ENCODE measurements at regions not wholly inside any gene's neighbourhood (a gene's known extent, or its start where the extent isn't known, plus 50 kb on each side); places are given as distances from the start of the nearest gene placed in this dataset.

- TF ChIP-seq, protein P1, sequence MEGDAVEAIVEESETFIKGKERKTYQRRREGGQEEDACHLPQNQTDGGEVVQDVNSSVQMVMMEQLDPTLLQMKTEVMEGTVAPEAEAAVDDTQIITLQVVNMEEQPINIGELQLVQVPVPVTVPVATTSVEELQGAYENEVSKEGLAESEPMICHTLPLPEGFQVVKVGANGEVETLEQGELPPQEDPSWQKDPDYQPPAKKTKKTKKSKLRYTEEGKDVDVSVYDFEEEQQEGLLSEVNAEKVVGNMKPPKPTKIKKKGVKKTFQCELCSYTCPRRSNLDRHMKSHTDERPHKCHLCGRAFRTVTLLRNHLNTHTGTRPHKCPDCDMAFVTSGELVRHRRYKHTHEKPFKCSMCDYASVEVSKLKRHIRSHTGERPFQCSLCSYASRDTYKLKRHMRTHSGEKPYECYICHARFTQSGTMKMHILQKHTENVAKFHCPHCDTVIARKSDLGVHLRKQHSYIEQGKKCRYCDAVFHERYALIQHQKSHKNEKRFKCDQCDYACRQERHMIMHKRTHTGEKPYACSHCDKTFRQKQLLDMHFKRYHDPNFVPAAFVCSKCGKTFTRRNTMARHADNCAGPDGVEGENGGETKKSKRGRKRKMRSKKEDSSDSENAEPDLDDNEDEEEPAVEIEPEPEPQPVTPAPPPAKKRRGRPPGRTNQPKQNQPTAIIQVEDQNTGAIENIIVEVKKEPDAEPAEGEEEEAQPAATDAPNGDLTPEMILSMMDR (IDR thresholded peaks at IDR 0.05; ENCODE audit: low read depth, low read length, missing control alignments), result no peak
- H3K4me3 ChIP-seq (replicated peaks; ENCODE audit: low read depth, low read length), result no peak overlapping the region
- no peak for DNase-seq (ENCODE audit: extremely low read depth, low read depth)
These were observed 290.7 kb upstream of the CTNNB1 start for GRCh38 chr3:40908612-40909011.

- no peak overlapping the region for H3K4me3 ChIP-seq (replicated peaks; ENCODE audit: low read depth, low read length)
- TF ChIP-seq, protein P1 (IDR thresholded peaks at IDR 0.05; ENCODE audit: low read depth, low read length, missing control alignments), result no peak
- DNase-seq (ENCODE audit: extremely low read depth, low read depth), result no peak
These were observed 288.0 kb upstream of the CTNNB1 start for GRCh38 chr3:40911264-40911663.

DNA sequence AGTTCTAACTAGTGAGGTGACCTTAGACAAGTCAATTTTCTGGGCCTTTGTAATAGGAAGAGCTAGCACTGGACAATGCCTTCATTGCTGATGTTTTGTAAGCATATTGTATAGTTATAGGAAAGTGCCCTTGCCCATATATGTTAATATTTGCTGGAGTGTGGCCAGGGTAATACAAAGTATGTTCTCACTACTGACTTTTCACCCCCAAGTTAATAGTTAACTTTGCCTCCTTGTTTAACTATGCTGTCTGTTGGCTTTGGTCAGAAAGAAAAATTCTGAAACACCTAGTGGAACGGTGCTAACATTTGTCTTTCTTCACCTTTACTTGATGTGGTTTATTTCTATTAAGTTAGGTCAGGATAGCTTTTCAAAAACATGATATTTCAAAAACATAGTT lies 287.4 kb upstream of the CTNNB1 start:
- H3K4me3 ChIP-seq (replicated peaks; ENCODE audit: low read depth, low read length), result no peak overlapping the region
- DNase-seq (ENCODE audit: extremely low read depth, low read depth), result no peak
- TF ChIP-seq, protein P1 (IDR thresholded peaks at IDR 0.05; ENCODE audit: low read depth, low read length, missing control alignments), result no peak

- DNase-seq (ENCODE audit: extremely low read depth, low read depth), result no peak
- no peak overlapping the region for H3K4me3 ChIP-seq (replicated peaks; ENCODE audit: low read depth, low read length)
- TF ChIP-seq, protein P1 (IDR thresholded peaks at IDR 0.05; ENCODE audit: low read depth, low read length, missing control alignments), result no peak
These were observed 286.8 kb upstream of the CTNNB1 start for GRCh38 chr3:40912461-40912860.

GRCh38 chr3:40913192-40913591 lies 286.1 kb upstream of the CTNNB1 start:
- TF ChIP-seq, protein P1 (IDR thresholded peaks at IDR 0.05; ENCODE audit: low read depth, low read length, missing control alignments), result no peak
- no peak overlapping the region for H3K4me3 ChIP-seq (replicated peaks; ENCODE audit: low read depth, low read length)
- no peak for DNase-seq (ENCODE audit: extremely low read depth, low read depth)

DNA sequence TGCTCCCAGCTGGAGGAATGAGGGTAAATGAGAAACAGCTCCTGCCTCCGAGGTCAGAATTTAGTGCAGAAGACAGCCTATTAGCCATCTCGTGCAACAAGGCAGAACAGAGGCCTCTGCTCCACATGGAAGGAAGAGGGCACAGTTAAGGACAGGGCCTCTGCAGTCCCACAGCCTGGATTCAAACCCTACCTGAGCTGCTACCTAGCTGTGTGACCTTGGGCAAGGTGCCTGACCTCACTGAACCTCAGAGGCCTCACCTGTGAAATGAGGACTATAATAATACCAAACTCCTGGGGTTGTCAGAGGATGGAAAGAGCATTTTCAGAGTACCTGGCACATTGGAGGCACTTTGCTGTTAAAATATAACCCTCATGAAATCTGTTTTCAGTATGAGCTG lies 285.7 kb upstream of the CTNNB1 start:
- TF ChIP-seq, protein P1 (IDR thresholded peaks at IDR 0.05; ENCODE audit: low read depth, low read length, missing control alignments), result no peak
- no peak overlapping the region for H3K4me3 ChIP-seq (replicated peaks; ENCODE audit: low read depth, low read length)
- DNase-seq (ENCODE audit: extremely low read depth, low read depth), result no peak

DNA sequence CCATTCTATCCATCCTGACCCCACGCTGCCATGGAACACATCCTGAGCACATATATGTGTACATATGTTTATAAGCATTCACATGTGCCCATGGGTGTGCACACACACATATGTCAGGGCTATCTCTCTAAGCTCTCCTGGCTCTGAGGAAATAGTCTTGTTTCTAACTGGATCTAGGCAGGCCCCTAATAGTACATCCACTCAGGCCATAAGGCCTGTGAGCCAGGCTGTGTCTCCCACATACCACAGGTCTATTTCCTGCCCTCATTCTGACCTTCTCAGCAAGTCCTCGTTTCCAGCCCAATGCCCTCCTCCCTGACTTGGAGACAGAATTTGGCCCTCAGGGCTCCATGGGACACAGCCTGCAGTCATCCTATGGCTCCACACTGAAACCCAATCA lies 284.8 kb upstream of the CTNNB1 start:
- TF ChIP-seq, protein P1 (IDR thresholded peaks at IDR 0.05; ENCODE audit: low read depth, low read length, missing control alignments), result no peak
- no peak overlapping the region for H3K4me3 ChIP-seq (replicated peaks; ENCODE audit: low read depth, low read length)
- DNase-seq (ENCODE audit: extremely low read depth, low read depth), result no peak

All from HFF-Myc (cell line).